HEK293 (cell line): ENCODE measurements at regions not wholly inside any gene's neighbourhood (a gene's known extent, or its start where the extent isn't known, plus 50 kb on each side); places are given as distances from the start of the nearest gene placed in this dataset.

ENCODE experiments used
- KLF1 ChIP-seq: fragments of 450-650 bp; formaldehyde crosslinking; IDR thresholded peaks from 2 replicates; pipeline ENCODE4 v1.5.1; 2016; ENCODE audit warnings: missing biosample characterization, missing genetic modification characterization
- KLF16 ChIP-seq: fragments of 450-650 bp; formaldehyde crosslinking; IDR thresholded peaks from 2 replicates; pipeline ENCODE4 v1.5.1; 2017; ENCODE audit warnings: missing biosample characterization, missing genetic modification characterization
- PRDM1 ChIP-seq: fragments of 450-650 bp; formaldehyde crosslinking; IDR thresholded peaks from 2 replicates; pipeline ENCODE4; 2016; ENCODE audit warnings: missing biosample characterization, missing genetic modification characterization
- ZBTB20 ChIP-seq: fragments of 450-650 bp; formaldehyde crosslinking; IDR thresholded peaks from 2 replicates; pipeline ENCODE4 v1.5.1; 2016; ENCODE audit warnings: missing biosample characterization, missing genetic modification characterization
- ZNF121 ChIP-seq: fragments of 450-650 bp; formaldehyde crosslinking; IDR thresholded peaks from 2 replicates; pipeline ENCODE4 v1.5.1; 2016; ENCODE audit warnings: missing biosample characterization, missing genetic modification characterization
- ZNF366 ChIP-seq: fragments of 450-650 bp; formaldehyde crosslinking; conservative IDR thresholded peaks from 2 replicates; pipeline ENCODE4 v1.5.1; 2016; ENCODE audit warnings: missing biosample characterization, missing genetic modification characterization
- ZNF549 ChIP-seq: fragments of 450-650 bp; IDR thresholded peaks from 2 replicates; pipeline ENCODE4 v1.5.1; 2018; ENCODE audit warnings: missing biosample characterization, missing genetic modification characterization, mild to moderate bottlenecking, inconsistent platforms, moderate library complexity
- TF ChIP-seq, protein P1 (sequence below): IDR thresholded peaks from 2 replicates; pipeline ENCODE4 v1.6.1; 2011; ENCODE audit warnings: mild to moderate bottlenecking, low read depth, low read length, borderline replicate concordance
- TF ChIP-seq, protein P2 (sequence below): fragments of 450-650 bp; formaldehyde crosslinking; IDR thresholded peaks from 2 replicates; pipeline ENCODE4 v1.5.1; 2016; ENCODE audit warnings: missing biosample characterization, missing genetic modification characterization
- TF ChIP-seq, protein P3 (sequence below): fragments of 450-650 bp; formaldehyde crosslinking; IDR thresholded peaks from 2 replicates; pipeline ENCODE4 v1.5.1; 2016; ENCODE audit warnings: missing biosample characterization, missing genetic modification characterization
- TF ChIP-seq, protein P4 (sequence below): sonication (generic); formaldehyde crosslinking; IDR thresholded peaks from 2 replicates; pipeline ENCODE4 v1.8.1; 2022; ENCODE audit warnings: mild to moderate bottlenecking, moderate library complexity, missing genetic modification reagents

DNA sequence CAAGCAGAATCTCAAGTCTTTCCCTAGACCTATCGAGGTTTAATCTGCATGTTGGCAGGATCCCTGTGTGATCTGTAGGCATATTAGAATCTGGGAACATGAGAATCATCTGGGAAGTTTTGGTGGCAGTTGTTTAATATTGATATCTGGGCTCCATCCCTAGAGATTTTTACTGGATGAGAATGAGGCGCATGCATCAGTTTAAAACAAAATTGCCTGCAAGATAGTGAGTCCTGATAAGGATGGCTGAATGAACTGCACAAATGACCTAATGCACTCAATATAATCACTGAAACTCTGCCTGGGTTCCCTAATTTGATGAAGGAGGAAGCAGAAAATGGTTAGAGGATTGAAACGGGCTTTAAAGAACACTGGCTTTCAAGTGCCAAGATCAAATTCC lies 218.0 kb downstream of the FGFR2 start:
- TF ChIP-seq KLF16 (no peak), ZNF549 (tag by site-specific recombination) (no peak), ZBTB20 (tag by site-specific recombination) (no peak), ZNF121 (tag by site-specific recombination) (no peak), PRDM1 (tag by site-specific recombination) (no peak), KLF1 (no peak), ZNF366 (no peak)
- TF ChIP-seq, protein P1, sequence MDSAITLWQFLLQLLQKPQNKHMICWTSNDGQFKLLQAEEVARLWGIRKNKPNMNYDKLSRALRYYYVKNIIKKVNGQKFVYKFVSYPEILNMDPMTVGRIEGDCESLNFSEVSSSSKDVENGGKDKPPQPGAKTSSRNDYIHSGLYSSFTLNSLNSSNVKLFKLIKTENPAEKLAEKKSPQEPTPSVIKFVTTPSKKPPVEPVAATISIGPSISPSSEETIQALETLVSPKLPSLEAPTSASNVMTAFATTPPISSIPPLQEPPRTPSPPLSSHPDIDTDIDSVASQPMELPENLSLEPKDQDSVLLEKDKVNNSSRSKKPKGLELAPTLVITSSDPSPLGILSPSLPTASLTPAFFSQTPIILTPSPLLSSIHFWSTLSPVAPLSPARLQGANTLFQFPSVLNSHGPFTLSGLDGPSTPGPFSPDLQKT: no peak
- TF ChIP-seq, protein P2, sequence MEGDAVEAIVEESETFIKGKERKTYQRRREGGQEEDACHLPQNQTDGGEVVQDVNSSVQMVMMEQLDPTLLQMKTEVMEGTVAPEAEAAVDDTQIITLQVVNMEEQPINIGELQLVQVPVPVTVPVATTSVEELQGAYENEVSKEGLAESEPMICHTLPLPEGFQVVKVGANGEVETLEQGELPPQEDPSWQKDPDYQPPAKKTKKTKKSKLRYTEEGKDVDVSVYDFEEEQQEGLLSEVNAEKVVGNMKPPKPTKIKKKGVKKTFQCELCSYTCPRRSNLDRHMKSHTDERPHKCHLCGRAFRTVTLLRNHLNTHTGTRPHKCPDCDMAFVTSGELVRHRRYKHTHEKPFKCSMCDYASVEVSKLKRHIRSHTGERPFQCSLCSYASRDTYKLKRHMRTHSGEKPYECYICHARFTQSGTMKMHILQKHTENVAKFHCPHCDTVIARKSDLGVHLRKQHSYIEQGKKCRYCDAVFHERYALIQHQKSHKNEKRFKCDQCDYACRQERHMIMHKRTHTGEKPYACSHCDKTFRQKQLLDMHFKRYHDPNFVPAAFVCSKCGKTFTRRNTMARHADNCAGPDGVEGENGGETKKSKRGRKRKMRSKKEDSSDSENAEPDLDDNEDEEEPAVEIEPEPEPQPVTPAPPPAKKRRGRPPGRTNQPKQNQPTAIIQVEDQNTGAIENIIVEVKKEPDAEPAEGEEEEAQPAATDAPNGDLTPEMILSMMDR (tag by site-specific recombination): no peak
- TF ChIP-seq, protein P3, sequence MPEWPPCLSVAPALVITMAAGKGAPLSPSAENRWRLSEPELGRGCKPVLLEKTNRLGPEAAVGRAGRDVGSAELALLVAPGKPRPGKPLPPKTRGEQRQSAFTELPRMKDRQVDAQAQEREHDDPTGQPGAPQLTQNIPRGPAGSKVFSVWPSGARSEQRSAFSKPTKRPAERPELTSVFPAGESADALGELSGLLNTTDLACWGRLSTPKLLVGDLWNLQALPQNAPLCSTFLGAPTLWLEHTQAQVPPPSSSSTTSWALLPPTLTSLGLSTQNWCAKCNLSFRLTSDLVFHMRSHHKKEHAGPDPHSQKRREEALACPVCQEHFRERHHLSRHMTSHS (tag by site-specific recombination): no peak
- TF ChIP-seq, protein P4, sequence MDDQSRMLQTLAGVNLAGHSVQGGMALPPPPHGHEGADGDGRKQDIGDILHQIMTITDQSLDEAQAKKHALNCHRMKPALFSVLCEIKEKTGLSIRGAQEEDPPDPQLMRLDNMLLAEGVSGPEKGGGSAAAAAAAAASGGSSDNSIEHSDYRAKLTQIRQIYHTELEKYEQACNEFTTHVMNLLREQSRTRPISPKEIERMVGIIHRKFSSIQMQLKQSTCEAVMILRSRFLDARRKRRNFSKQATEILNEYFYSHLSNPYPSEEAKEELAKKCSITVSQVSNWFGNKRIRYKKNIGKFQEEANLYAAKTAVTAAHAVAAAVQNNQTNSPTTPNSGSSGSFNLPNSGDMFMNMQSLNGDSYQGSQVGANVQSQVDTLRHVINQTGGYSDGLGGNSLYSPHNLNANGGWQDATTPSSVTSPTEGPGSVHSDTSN (CRISPR knock-in tag): no peak
